ENCODE measurements at regions not wholly inside any gene's neighbourhood (a gene's known extent, or its start where the extent isn't known, plus 50 kb on each side); places are given as distances from the start of the nearest gene placed in this dataset.

DNA sequence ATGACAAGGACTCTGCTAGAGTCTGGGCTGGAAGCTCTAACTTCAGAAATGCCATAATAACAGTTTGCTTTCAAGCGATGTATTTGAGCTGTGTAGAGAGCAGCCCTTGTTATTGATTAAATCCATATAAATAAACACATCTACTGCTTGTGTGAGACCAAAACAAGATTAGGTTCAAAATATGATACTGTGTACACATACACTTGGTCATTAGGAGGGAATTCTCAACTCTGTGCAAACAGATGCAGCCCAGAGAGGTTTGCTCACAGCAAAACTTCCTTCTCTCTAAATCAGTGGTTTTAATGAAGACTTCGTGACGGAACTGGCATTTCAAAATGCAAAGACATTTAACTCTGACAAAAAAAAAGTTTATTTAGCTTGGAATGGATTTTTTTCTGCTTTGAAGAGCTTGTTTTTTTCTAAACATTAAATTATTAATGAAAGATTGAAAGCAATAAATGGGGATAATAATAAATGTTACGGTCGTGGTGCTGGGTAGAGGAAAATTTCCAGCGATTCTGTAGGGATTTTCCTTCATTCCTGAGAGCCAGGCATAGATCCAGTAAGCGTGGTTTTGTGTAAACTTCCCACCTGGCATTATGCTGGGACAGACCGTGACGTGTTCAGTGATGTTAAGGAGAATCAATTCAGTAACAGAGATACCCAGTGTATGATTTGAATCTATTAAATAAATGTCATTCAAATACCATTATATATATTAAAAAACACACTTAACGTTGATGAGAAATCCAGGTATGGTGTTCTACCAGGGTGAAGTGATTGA, 213.7 kb downstream of the TEX29 start:
- no peak for DNase-seq (ENCODE audit: extremely low read depth, low read depth)

DNA sequence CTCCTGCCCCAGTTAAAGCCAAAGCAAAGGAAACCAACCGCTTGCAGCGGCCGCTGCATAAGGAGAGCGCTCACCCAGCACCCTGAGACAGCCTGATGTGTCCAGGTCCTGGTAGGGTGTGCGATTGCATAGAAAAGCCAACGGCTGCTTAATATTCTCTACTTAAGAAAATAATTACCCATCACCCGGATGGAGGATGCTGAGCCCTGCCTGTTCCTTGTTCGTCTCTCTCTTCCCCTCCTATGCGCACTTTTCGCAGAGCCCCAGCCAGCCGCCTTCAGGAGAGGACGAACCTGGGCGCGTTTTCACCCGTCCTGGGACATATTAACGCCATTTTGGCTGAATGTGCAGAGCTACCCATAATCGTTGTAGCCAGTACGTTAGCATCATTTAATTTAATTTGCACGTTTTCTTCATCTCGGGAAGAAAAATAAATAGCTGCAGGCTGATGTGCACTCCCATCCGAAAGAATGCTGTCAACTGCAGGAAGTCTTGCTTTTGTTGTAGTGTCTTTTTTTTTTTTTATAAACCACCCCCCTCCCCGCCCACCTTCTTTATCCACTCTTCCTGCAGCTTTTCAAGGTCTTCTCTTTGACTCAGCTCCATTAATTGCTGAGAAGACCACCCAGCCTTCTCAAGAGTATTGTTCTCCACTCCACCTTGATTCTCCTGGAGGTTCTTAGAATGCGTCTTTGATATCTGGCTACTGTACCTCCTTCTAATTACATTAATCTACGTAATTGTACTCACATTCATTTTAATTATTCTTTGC, 214.5 kb downstream of the TEX29 start:
- DNase-seq (ENCODE audit: extremely low read depth, low read depth) = no peak

DNA sequence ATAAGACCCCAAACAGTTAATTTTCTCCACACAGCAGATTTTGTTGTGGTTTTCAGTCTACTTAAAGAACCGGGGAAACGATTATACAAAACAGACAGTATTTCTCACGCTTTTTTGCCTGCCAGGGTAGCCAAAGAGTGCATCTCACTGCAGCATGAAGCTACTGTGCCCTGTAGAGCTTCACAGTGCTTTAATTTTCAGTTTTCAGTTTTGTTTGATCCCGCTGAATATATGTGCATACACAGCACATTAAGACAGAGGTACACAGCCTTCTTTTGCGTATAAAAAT, 215.0 kb downstream of the TEX29 start:
- DNase-seq (ENCODE audit: extremely low read depth, low read depth) = no peak

DNA sequence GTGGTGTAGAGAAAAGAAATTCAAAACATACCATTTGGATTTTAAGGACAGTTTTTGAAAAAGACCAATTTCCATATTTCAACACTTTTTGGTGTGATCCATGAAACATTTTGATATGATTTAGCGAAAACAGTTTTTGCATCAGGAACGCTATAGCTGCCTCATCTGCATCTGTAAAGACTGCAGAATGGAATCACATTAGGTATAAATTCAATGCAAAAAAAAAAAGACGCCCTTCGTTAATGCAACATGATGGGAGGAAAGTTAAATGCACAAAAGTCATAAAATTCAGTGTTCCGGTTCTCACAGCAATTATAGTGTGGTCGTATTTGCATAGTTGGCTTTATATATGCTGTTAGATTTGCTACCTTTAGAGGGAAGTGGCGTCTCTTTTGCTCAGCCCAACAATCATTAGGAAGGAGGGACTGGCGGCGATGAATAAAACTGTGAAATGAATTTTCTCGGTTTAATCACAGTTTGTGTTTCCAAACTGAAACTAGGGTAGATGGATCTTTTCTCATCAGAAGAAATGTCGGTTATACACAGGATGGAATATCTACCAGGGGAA, 215.7 kb downstream of the TEX29 start:
- no peak for DNase-seq (ENCODE audit: extremely low read depth, low read depth)

DNA sequence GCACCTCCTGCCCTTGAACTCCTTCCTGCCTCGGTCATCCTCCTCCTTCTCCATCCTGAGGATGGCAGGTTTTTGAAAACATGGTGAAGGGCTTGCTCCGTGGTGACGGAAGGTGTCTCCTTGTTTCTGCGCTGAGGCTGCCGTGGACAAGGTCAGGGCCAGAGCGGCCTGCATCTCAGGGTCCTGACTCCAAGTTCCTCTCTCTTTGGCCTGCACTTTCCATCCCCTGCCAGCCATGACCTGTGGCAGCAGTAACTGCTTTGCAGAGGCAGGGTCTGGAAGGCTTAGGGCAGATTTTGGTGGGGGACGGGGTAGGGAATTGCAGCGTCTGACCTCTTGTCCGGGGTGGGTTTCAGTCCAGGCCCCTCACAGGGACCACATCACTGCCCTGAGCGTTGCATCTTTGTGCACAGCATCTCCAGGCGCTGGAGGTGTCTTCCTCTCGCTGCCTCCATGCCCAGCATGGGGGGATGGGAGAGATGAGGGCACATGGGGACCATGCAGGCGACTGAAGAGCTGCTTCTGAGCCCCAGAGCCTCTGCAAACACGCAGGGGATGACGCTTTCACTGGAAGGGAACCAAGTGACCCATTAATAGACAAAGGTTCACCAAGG, 216.8 kb downstream of the TEX29 start:
- no peak for DNase-seq (ENCODE audit: extremely low read depth, low read depth)

DNA sequence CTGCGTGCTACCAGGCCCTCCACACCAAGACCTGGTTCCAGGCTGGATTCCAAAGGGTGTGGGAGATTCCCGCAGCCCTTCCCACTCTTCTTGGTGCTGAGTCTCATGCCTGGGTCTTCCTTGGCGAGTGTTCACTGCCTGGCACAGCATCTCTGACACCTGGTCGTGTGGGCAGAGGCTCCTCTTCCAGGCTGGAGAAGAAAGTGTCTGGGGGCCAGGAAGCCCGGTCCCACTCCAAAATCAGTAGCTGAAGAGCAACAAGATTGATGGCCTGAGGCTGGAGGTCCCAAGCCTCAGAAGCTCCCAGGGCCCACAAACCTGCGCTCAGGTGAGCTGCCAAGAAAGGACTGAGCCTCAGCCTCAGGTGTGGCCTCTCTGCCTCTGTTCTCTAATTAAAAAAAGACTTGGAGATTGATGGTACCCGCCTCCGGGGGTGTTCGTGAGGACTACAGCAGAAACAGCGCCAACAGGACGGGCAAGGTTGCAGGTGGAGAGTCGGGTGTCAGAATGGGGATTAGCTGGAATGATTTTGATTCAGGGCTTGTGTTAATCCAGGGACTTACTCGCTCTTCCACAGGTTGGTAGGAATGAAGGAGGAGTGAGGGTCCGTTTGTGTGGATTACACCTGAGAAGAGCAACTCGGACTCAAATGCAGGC, 217.5 kb downstream of the TEX29 start:
- DNase-seq (ENCODE audit: extremely low read depth, low read depth) = no peak

DNA sequence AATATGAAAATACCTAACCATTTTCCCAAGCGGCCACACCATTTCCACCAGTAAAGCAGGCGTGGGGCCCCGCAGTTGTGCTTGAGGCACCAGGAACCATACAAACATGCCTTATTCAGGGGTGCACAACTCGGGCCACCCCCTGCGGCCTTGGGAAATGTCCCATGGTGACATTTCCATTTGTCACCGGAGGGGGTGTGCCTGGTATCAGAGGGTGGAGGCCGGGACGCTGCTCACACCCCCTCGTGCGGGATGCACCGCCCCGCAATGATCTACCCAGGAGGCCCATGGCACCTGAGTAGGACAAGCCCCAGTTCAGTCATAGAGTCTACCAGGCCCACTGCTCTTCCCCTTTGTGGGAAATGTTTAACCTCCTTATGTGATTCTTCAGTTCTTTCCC, 218.8 kb downstream of the TEX29 start:
- DNase-seq (ENCODE audit: extremely low read depth, low read depth) = no peak

DNA sequence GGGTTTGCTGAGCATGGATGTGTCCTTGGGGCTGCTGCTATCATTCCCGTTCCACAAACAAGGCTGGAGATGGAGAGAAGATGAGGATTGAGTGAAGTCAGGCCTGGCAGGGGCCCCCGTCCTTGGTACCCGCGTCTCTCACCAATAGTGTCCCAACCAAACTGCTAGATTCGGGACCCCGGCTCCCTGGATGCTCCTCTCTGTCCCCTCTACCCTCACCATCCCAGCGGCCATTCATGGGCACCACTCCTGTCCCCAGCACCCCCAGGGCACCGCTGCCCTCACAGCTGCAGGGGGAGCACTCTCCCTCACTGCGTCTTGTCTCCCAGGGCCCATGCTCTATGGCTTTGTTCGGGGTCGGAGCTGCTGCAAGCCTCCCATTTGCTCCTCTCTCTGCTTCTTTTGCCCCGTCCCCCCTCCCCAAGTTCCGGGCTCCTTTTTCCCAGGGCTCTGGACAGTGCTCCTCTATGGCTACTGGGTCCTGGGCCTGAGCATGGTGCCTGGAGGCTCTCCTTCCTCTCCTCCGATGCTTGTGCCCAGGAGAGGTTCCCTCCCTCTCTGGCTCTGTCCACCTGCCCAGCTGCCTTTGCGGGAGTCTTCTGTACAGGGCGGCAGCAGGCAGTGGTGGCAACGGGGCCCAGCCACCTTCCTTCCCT, 219.5 kb downstream of the TEX29 start:
- DNase-seq (ENCODE audit: extremely low read depth, low read depth) = no peak

DNA sequence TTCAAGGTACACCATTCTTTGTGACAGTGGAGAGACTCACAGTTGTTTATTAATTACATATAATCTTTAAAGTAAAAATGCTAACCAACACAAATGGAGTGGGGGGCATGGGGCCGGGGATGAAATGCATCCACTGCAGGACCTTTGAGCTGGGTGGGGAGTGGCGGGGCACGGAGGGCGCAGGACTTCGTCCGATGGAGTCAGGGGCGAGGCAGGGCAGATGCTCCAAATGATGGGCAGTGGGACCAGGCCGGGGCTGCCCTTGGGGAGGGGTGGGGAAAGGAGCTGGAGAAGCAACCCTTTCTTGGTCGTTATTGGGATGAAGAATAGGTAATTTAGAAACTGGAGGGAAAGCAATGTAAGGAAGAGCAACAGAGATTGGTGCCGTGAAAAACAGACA, 220.0 kb downstream of the TEX29 start:
- DNase-seq (ENCODE audit: extremely low read depth, low read depth) = no peak

DNA sequence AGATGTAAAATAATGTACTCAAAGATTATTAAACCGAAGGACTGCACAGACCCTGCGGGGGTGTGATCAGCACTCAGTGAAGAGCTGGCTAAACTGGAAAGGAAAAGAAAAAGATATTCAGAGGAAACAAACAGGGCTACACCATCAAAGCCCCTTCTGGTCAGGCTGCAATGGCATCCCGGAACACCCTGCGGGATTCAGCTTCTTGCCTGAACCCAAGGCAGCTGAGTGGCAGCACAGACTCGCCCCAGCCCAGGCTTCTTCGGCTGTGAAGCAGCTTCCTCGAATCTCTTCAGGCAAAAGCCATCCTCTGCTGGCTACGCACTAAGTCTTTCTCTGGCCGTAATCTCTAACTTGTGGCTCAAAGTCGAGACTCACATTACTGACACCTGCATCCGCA, 220.9 kb downstream of the TEX29 start:
- DNase-seq (ENCODE audit: extremely low read depth, low read depth) = no peak

DNA sequence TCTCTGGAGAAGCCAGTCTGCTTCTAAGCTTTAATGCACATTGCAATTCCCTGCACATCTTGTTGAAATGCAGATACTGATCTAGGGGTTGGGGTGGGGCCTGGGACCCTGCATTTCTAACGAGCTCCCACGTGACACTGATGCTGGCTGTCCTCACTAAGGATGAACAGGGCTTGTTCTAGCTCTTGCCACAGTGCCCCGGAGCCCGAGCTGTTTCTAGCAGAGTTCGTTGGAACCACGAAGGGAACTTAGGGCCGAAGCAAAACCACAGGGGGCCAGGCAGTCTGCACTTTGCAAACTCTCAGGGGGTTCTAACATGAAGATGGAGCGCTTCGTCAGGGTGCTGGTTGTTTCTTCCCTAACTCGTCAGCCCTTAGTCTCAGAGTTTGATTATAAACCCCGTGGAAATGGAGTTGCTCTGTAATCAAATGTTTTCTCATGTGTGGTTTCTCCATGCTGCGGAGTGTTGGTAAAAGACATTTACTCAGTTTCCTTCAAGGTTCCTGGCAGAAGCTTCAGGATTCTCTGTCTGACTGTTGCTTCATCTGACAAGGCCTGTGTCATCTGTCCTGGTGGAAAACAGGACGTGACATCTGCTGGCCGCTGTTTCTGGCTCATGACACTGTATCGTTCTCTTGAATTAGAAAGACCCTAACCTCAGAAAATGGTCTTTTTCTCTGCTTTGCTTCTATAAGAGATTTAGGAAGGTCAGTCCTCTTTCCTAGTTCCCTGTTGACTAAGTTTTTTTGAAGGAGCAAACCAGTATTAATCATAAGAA, 221.5 kb downstream of the TEX29 start:
- no peak for DNase-seq (ENCODE audit: extremely low read depth, low read depth)

DNA sequence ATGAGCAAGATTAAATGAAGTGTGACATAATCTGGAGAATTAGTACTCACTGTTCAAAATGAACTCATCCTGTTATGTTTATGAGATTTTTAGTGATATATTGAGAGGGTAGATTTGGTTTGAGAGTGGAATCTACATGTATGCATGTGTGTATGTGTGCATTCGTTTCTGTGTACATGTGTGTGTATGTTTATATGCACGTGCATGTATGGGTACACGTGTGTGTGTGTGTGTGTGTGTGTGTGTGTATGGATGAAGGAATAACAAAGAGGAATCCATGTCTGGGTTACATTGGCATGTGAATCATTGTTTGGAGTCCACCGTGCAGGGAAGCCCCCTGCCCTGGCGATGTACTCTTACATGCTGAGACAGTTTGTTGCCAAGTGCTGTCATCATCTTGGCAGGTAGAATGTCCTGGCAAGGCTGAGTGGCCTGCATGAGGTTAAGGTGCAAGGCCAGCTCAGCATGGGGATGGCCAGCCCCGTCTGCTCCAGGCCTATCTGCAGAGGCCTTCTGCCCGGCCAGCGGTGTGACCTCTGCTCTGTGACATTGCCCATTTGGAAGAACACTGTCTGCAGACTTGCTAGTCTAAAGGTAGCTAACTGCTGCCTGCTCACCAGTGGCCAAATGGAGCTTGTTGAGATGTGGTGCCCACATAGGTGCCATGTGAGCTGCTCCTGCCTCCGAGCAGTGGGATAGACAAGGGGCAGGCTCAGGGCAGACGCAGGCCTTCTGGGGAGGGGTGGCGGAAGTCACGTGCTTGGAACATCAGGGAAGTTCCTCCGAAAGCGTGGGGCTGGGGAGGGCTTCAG, 222.3 kb downstream of the TEX29 start:
- DNase-seq (ENCODE audit: extremely low read depth, low read depth) = no peak

DNA sequence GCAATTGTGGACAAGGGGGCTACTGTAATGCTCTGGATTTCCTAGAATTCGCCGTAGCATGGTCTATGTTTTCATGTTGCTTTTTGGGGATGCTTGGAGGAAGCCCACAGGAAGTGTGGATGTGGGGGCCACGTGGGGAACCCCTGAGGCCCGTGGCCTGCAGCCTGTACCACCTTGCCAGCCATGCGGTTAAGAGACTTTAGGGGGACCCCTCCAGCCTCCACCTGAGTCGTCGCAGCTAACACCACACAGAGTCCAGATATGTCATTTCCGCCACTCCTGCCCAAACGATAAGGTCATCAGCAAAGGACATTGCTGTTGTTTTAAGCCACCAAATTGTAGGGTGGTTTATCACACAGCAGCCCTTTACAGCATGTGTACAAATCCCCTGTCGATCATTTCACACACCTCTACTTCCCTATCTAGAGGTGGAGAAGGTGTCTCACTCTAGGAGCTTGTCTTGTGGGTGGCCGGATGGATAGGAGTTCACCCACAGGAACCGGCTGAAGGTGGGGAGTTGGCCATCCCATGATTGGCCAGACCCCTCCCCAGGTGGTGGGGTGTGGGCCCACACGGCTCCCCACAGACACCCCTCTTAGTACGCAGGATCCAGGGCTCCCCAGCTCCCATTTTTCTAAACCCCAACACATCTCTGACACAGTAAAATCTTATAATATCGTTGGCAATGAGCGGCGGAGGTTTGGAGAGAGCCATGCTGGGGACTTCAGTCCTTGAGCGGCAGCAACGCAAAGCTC, 226.7 kb downstream of the TEX29 start:
- no peak for DNase-seq (ENCODE audit: extremely low read depth, low read depth)

DNA sequence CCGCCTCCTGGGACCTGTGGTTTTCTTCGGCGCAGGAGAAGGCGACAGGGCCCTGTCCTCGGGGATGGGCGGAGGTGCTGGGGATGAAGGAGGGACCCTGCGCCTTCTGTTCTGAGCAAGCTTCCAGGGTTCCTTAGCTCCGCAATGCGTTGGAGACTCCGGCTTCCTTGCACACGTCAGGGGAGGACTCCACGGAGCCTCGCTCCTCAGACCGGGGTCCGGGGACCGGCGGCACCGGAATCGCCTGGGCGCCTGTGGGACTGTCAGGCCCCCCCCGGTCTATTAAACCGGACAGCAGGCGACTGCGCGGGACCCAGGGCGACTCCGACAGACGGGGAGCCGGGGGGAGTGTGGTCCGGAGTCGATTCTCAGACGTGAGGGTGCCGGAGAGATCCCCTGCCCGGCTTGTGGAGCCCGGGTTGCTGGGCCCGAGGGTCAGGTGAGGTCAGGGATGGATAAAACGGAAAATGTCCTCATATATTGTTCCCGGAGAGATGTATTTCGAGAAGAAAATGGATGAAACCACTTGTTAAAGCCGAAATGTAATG, 227.4 kb downstream of the TEX29 start:
- no peak for DNase-seq (ENCODE audit: extremely low read depth, low read depth)

DNA sequence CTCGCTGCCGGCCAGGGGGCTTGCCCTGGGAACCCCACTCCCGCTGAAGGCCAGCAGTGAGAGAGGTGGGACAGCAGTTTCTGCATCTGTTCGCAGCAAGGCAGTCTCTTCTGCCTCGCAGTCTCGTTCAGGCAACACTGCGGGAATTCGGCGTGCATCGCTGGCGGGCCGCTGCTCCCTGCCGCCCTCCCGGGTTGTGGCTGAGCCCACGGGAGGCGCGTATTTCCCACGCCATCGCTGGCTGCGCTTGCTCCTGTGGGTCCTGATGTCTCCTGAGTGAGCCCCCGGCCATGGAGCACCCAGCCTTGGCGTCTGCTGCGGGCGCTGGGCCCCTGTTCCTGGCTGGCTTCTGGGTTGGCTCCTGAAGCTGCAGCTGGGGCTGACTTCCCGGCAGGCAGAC, 227.9 kb downstream of the TEX29 start:
- DNase-seq (ENCODE audit: extremely low read depth, low read depth) = no peak

DNA sequence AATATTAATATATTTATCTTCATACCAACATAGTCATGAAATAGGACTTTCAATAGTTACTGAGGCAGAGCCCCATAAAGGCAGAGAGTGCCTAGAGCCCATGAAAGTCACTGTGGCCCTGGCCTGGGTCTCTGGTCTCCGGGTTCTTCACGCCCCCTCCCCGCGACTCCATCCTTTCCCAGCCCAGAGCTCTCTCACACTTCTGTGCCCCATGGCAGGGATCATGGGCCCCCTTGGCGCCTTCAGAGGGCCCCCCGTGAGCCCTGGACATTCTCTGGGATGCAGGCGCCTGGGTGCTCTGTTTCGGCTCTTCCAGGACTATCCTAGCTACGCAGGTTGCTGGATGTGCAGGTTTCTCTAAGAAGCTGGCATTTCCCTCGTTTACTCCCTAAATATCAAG, 228.4 kb downstream of the TEX29 start:
- DNase-seq (ENCODE audit: extremely low read depth, low read depth) = no peak

DNA sequence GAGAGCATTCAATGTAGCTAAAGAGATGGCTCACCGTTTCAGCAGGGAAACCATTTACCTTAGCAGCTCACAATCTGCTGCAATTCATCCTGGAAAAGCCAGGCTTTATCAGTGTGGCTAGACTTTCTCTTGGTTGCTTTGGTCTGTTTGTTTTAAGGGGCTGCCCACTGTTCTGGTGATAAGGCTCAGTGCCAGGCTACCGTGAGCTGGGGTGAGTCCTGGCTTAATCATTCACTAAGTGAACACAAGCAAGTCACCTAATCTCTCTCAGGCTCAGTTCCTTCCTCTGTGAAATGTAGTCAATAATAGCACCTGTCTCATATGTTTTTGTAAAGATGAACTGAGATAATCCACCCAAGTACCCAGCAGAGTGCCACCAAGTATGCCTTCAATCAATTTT, 229.0 kb downstream of the TEX29 start:
- no peak for DNase-seq (ENCODE audit: extremely low read depth, low read depth)

DNA sequence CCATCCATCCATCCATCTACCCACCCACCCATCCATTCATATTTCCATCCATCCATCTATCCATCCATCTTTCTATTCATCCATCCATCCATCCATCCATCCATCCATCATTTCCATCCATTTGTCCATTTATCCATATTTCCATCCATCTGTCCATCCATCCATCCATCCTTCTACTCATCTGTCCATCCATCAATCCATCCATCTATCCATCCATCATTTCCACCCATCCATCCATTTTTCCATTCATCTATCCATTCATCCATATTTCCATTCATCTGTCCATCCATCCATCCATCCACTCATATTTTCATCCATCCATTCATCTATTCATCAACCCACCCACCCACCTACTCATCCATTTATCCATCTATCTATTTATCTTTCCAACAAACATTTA, 229.6 kb downstream of the TEX29 start:
- DNase-seq (ENCODE audit: extremely low read depth, low read depth) = no peak

Measured in NCI-H460 (cell line).